D721Med (cell line): ENCODE measurements at regions not wholly inside any gene's neighbourhood (a gene's known extent, or its start where the extent isn't known, plus 50 kb on each side); places are given as distances from the start of the nearest gene placed in this dataset.
"Not testable (repeated sequence)": the region's sequence is repeated elsewhere in the genome, so short reads cannot be mapped to it uniquely, and the experiment has no call there.

ENCODE experiments used
- DNase-seq: peaks from one replicate; pipeline ENCODE4 v3.0.0; 2011; ENCODE audit warnings: low spot score; ENCODE audit not compliant: insufficient read length
- FAIRE-seq: peaks from 2 replicates; lab custom pipeline; 2011; peaks lifted over from hg19 to GRCh38; lab: Jason Lieb, UNC
- CTCF ChIP-seq: IDR thresholded peaks from 2 replicates; pipeline ENCODE4 v1.5.1; 2012; ENCODE audit warnings: mild to moderate bottlenecking, control low read depth; ENCODE audit not compliant: insufficient read depth; ENCODE audit errors: missing control alignments

DNA sequence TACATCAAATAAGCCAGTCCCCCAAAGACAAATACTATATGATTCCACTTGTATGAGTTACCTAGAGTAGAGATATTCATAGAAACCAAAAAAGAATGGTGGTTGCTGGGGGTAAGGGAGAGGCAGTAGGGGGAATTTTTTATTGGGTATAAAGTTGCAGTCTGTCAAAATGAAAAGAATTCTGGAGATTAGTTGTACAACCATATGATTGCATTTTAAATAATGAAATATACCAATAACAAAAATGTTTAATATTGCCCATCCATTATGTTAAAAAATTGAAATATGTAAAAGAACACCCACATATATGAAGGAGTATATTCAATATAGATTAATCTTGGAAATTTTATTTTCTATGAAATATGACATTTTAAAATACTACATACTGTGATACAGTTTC is 1383.5 kb downstream of the FSCB start:
- DNase-seq, result no peak
- no peak for FAIRE-seq
- TF ChIP-seq CTCF, result no peak

DNA sequence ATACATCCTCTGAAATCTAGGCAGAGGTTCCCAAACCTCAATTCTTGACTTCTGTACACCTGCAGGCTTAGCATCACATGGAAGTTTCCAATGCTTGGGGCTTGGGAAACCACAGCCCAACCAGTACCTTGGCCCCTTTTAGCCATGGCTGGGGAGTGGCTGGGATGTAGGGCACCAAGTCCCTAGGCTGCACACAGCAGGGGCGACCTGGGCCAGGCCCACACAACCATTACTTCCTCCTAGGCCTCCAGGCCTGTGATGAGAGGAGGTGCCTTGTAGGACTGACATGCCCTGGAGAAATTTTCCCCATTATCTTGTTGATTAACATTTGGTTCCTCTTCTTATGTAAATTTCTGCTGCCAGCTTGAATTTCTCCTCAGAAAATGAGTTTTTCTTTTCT is 1387.4 kb downstream of the FSCB start:
- DNase-seq, result no peak
- FAIRE-seq, result no peak
- no peak for TF ChIP-seq CTCF

GRCh38 chr14:43116341-43116740 is 1390.7 kb downstream of the FSCB start:
- DNase-seq (no peak), FAIRE-seq (no peak)
- TF ChIP-seq CTCF, result no peak

DNA sequence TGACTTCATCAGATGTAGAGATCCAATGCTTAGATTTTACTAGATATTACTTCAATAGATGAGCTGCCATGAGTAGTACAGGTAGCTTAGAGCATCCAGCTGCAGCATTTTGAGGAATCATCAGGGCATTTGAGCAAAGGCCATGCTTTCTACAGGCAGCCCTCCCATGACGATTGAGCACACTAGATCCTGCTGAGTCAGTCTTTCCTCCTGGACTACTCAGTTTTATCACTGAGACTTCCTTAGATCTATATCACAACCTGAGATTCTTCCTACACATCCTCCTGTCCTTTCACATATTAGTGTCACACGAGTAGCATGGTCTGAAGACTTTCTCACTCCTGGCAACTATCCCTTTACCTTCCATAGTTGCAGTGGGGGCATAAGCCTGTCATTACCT is 1401.8 kb downstream of the FSCB start:
- no peak for TF ChIP-seq CTCF
- DNase-seq (no peak), FAIRE-seq (no peak)

DNA sequence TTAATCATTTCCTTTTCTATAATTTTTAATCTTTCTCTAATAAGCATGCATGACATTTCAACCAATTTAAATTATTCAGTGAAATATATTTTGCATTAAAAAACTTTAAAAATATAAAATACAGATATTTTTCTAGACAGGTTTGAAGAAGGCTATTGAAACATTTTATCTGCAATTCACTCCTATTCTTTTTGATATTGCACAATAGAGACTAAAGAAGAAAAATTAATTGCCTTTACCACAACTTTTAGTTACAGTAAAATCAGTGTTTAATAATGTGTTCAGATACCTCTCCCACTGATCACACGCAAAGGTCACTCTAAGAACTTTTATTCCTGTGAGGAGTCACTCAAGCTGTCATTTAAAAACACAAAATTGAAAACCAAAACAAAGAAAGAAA is 1416.7 kb downstream of the FSCB start:
- TF ChIP-seq CTCF, result no peak
- DNase-seq (no peak), FAIRE-seq (no peak)

- no peak for TF ChIP-seq CTCF
- FAIRE-seq, result no peak
- no peak for DNase-seq
These were observed 1419.4 kb downstream of the FSCB start for GRCh38 chr14:43087666-43088065.

DNA sequence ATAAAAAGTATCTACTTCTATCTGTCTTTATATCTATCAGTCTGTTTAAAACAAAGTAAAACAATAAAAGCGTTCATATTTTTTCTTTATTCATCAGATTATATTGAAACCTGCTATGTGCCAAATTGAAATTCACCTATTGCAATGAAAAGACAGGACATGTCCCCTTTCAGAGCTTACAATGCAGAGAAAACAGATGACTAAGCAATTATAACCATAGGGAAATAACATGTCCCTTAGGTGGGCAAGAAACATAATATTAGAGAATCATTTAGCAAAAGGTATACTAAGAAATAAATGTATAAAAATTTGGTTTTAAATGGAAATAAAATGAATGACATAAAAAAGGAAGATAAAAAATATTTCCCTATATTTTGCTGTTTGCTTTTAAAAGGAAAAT is 1421.3 kb downstream of the FSCB start:
- no peak for FAIRE-seq
- no peak for TF ChIP-seq CTCF

DNA sequence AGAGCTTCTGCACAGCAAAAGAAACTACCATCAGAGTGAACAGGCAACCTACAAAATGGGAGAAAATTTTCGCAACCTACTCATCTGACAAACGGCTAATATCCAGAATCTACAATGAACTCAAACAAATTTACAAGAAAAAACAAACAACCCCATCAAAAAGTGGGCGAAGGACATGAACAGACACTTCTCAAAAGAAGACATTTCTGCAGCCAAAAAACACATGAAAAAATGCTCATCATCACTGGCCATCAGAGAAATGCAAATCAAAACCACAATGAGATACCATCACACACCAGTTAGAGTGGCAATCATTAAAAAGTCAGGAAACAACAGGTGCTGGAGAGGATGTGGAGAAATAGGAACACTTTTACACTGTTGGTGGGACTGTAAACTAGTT is 1439.7 kb downstream of the FSCB start:
- FAIRE-seq, DNase-seq: not testable (repeated sequence)

More for the DNA sequence above, 1421.3 kb downstream of the FSCB start:
- no peak for DNase-seq
